K562 (cell line): ENCODE measurements at regions not wholly inside any gene's neighbourhood (a gene's known extent, or its start where the extent isn't known, plus 50 kb on each side); places are given as distances from the start of the nearest gene placed in this dataset.

Source experiments
- ATAC-seq: fragments of 200-7000 bp; cut with Tn5 transposase; 3 replicates; pipeline ENCODE4 v1.9.1; 2020; ENCODE audit warnings: moderate library complexity
- BruUV-seq: library from RNA; stranded (reverse); fragments of 400-500 nt; replicated peaks from 2 replicates; lab custom pipeline; 2021; lab: Mats Ljungman, UMichigan
- CTCF ChIA-PET: fragments of 300-600 bp; formaldehyde crosslinking; extraction: SDS; loops from one replicate; lab custom pipeline; 2021; ENCODE audit warnings: low intra/inter-chr PET ratio; lab: Yijun Ruan, JAX
- POLR2A ChIA-PET: fragments of 300-600, 350-650 bp; sonication (Branson Sonifier 250); formaldehyde crosslinking; extraction: SDS; loops from one replicate; lab custom pipeline; 2021; ENCODE audit warnings: antibody characterized with exemption, inconsistent platforms; lab: Yijun Ruan, JAX
- DNase-seq, 4 experiments: peaks; one replicate each; pipeline versions ENCODE4 v3.0.0 to v3.0.0-alpha.2; 2011 to 2018; ENCODE audit warnings: low spot score in 3 of 4, mixed read lengths in 3 of 4; ENCODE audit errors: extremely low read depth in 1 of 4
- FAIRE-seq: peaks from 2 replicates; lab custom pipeline; 2011; peaks lifted over from hg19 to GRCh38; lab: Jason Lieb, UNC
- H2AFZ ChIP-seq: 2 replicates; pipeline ENCODE4 v1.6.0; 2011; ENCODE audit warnings: low read depth, low read length, control low read depth, inconsistent platforms
- H3K27ac ChIP-seq: fragments of 200-600 bp; 3 replicates; pipeline ENCODE4 v1.8.0; 2011; ENCODE audit warnings: low read depth, mild to moderate bottlenecking, control low read depth, inconsistent platforms, low read length, moderate library complexity, mixed read lengths; ENCODE audit errors: extremely low read depth
- H3K27me3 ChIP-seq, 2 experiments: fragments of 300-600 bp in 1 of 2; 2 replicates in 1 of 2; 3 replicates in 1 of 2; pipeline versions ENCODE4 v1.6.0 to v1.8.0; 2011; ENCODE audit warnings: inconsistent platforms in 2 of 2, low read length in 2 of 2, mild to moderate bottlenecking in 1 of 2, mixed read lengths in 1 of 2, moderate library complexity in 1 of 2; ENCODE audit not compliant: control insufficient read depth in 2 of 2, insufficient read depth in 2 of 2
- H3K36me3 ChIP-seq: fragments of 300-600 bp; 3 replicates; pipeline ENCODE4 v1.8.0; 2011; ENCODE audit warnings: mild to moderate bottlenecking, low read length, inconsistent platforms; ENCODE audit not compliant: control insufficient read depth, insufficient read depth
- H3K4me1 ChIP-seq, 2 experiments: fragments of 200-600 bp in 1 of 2; replicated peaks in 1 of 2; 2 replicates in 1 of 2; 3 replicates in 1 of 2; pipeline versions ENCODE4 v1.5.1 to v1.8.0; 2011; ENCODE audit warnings: inconsistent platforms in 2 of 2, low read length in 2 of 2, mild to moderate bottlenecking in 1 of 2, mixed read lengths in 1 of 2, moderate library complexity in 1 of 2; ENCODE audit not compliant: control insufficient read depth in 2 of 2, insufficient read depth in 2 of 2
- H3K4me2 ChIP-seq: 2 replicates; pipeline ENCODE4 v1.6.1; 2011; ENCODE audit warnings: low read length, control low read depth, inconsistent platforms, mixed read lengths; ENCODE audit not compliant: insufficient read depth
- H3K4me3 ChIP-seq: fragments of 200-600 bp; sonication (generic), shearing (Covaris generic); 2 replicates; pipeline ENCODE4 v1.5.1; 2016; ENCODE audit warnings: control low read depth, inconsistent platforms
- H3K79me2 ChIP-seq: fragments of 200-600 bp; 3 replicates; pipeline ENCODE4 v1.8.0; 2011; ENCODE audit warnings: low read length, inconsistent platforms; ENCODE audit not compliant: control insufficient read depth, insufficient read depth
- H3K9ac ChIP-seq, 2 experiments: 2 replicates each; pipeline versions ENCODE4 v1.6.0 to v1.6.1; 2011; ENCODE audit warnings: low read depth in 2 of 2, low read length in 2 of 2, control low read depth in 1 of 2, inconsistent platforms in 1 of 2, mild to moderate bottlenecking in 1 of 2, mixed read lengths in 1 of 2; ENCODE audit not compliant: insufficient read depth in 1 of 2
- H3K9me1 ChIP-seq: one replicate; pipeline ENCODE4 v1.6.0; 2011; ENCODE audit warnings: inconsistent platforms, mild to moderate bottlenecking, low read length, moderate library complexity; ENCODE audit not compliant: control insufficient read depth, insufficient read depth
- H3K9me3 ChIP-seq: replicated peaks from 2 replicates; pipeline ENCODE4 v1.5.1; 2011; ENCODE audit warnings: low read depth, low read length, inconsistent platforms; ENCODE audit not compliant: control insufficient read depth, insufficient read depth
- H4K20me1 ChIP-seq: replicated peaks from 2 replicates; pipeline ENCODE4 v1.6.1; 2011; ENCODE audit warnings: low read length, inconsistent platforms, mixed read lengths; ENCODE audit not compliant: control insufficient read depth, insufficient read depth
- BRF1 ChIP-seq: IDR thresholded peaks from 3 replicates; pipeline ENCODE4 v1.6.1; 2011; ENCODE audit warnings: borderline replicate concordance, mild to moderate bottlenecking; ENCODE audit not compliant: insufficient read length; ENCODE audit errors: extremely low read depth
- C11orf30 ChIP-seq: fragments of 450-650 bp; IDR thresholded peaks from 2 replicates; pipeline ENCODE4 v1.6.1; 2016; ENCODE audit warnings: low read depth, mild to moderate bottlenecking
- ESRRB ChIP-seq: fragments of 250-450 bp; sonication (Bioruptor Pico); IDR thresholded peaks from 2 replicates; pipeline ENCODE4 v1.5.0; 2020; ENCODE audit warnings: mild to moderate bottlenecking, moderate library complexity, borderline replicate concordance
- HDAC3 ChIP-seq: fragments of 450-650 bp; IDR thresholded peaks from 2 replicates; pipeline ENCODE4 v1.6.1; 2018; ENCODE audit warnings: borderline replicate concordance, mild to moderate bottlenecking, moderate library complexity; ENCODE audit not compliant: partially characterized antibody
- LCOR ChIP-seq: sonication (generic); formaldehyde crosslinking; IDR thresholded peaks from 2 replicates; pipeline ENCODE4 v1.8.0; 2022; ENCODE audit warnings: mild to moderate bottlenecking, missing genetic modification reagents
- NFRKB ChIP-seq: fragments of 450-650 bp; IDR thresholded peaks from 2 replicates; pipeline ENCODE4 v1.6.1; 2016; ENCODE audit warnings: low read depth
- POLR2B ChIP-seq: fragments of 450-650 bp; IDR thresholded peaks from 2 replicates; pipeline ENCODE4 v1.6.1; 2018; ENCODE audit warnings: low read depth; ENCODE audit not compliant: partially characterized antibody
- PRPF4 ChIP-seq: fragments of 200-400 bp; formaldehyde crosslinking; IDR thresholded peaks from one replicate; pipeline ENCODE4 v1.6.1; 2017; ENCODE audit warnings: low read length, low read depth, mild to moderate bottlenecking; ENCODE audit not compliant: insufficient read depth, poor library complexity, severe bottlenecking
- RB1 ChIP-seq: fragments of 450-650 bp; IDR thresholded peaks from 2 replicates; pipeline ENCODE4 v1.6.1; 2017; ENCODE audit warnings: low read depth, mild to moderate bottlenecking
- RNF2 ChIP-seq: sonication (generic); IDR thresholded peaks from 2 replicates; pipeline ENCODE4 v1.6.1; 2016
- TARDBP ChIP-seq: fragments of 450-650 bp; IDR thresholded peaks from 2 replicates; pipeline ENCODE4 v1.6.1; 2016
- ZNF165 ChIP-seq: fragments of 250-450 bp; sonication (Bioruptor Pico); IDR thresholded peaks from 2 replicates; pipeline ENCODE4 v1.4.0; 2020; ENCODE audit warnings: borderline replicate concordance
- ZNF217 ChIP-seq: sonication (generic); formaldehyde crosslinking; IDR thresholded peaks from 2 replicates; pipeline ENCODE4 v1.8.0; 2022; ENCODE audit warnings: mild to moderate bottlenecking, missing genetic modification reagents
- ZNF282 ChIP-seq: sonication (generic); formaldehyde crosslinking; IDR thresholded peaks from 2 replicates; pipeline ENCODE4 v1.8.1; 2023; ENCODE audit warnings: missing genetic modification reagents
- ZSCAN32 ChIP-seq: fragments of 450-650 bp; formaldehyde crosslinking; IDR thresholded peaks from 2 replicates; pipeline ENCODE4 v1.4.0; 2020; ENCODE audit warnings: mild to moderate bottlenecking, moderate library complexity
- WGBS: fragments of 100-300 bp; shearing (Covaris generic); methylation state at CpG from one replicate; pipeline ENCODE4 v1.1.6; 2016; ENCODE audit warnings: low coverage, mixed read lengths; ENCODE audit not compliant: insufficient coverage; ENCODE audit errors: missing lambda C conversion rate; 5-methylcytosine and 5-hydroxymethylcytosine counted together
- in situ Hi-C: fragments of 300-500 bp; cut with MboI; formaldehyde crosslinking; loops from 4 replicates; pipeline ENCODE4 v1.15.0; 2018; ENCODE audit warnings: inconsistent platforms, mixed read lengths
- intact Hi-C: fragments of 100-400 bp; cut with micrococcal nuclease; formaldehyde crosslinking; loops from 2 replicates; pipeline ENCODE4 v1.14.2; 2022
- TF ChIP-seq, protein P1 (sequence below): fragments of 450-650 bp; formaldehyde crosslinking; IDR thresholded peaks from 2 replicates; pipeline ENCODE4 v1.4.0; 2020; ENCODE audit warnings: mild to moderate bottlenecking

DNA sequence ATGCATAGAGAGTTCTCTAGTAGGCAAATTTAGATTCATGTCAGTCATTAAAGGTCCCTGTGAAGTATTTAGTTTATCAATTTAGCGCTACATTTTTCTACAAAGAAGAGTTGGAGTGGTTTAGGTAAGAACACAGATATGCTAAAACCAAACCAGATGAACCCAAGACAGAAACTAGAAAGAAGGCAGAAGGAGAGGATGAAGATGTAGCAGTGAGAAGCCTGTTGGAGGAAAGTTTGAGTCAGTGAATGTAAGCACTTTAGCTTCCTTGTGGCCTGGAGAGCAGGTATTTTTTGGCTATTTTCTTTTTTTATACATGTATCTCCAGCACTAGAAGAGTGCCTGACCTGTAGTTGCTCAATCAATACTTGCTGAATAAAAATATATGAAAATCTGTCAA lies 223.7 kb downstream of the KCNRG start (continued):
- TF ChIP-seq ZNF165 (no peak), RNF2 (no peak), ZNF282 (CRISPR knock-in tag) (no peak), POLR2B (no peak), PRPF4 (no peak), NFRKB (no peak), RB1 (no peak), TARDBP (no peak), LCOR (CRISPR knock-in tag) (no peak), ZNF217 (CRISPR knock-in tag) (no peak), ZSCAN32 (CRISPR knock-in tag) (no peak)

GRCh38 chr13:50241479-50241878 lies 226.2 kb downstream of the KCNRG start:
- Histone ChIP-seq H3K27me3 (no peaks in the 10 kb centered on the region), H3K9ac (no peak overlapping the region), H3K9me3 (no peaks in the 10 kb centered on the region), H4K20me1 (no peaks in the 10 kb centered on the region), H3K9me1 (no peaks in the 10 kb centered on the region), H3K36me3 (no peaks in the 10 kb centered on the region), H3K27ac (no peak overlapping the region), H3K4me2 (no peak overlapping the region)
- ChIA-PET CTCF (no interaction called here), POLR2A (interaction anchor here (0.6 kb wide), 1 partner anchor 611 kb away, joined by 3 read pairs; no protein-coding TSS in a partner anchor)
- WGBS, result 84% methylated on average over 4 of the region's 4 CpGs
- in situ Hi-C loops, result no loop called here
- no TSS peak for BruUV-seq
- no peak for ATAC-seq
- DNase-seq, result no peak
- no peak for TF ChIP-seq HDAC3
- TF ChIP-seq, protein P1, sequence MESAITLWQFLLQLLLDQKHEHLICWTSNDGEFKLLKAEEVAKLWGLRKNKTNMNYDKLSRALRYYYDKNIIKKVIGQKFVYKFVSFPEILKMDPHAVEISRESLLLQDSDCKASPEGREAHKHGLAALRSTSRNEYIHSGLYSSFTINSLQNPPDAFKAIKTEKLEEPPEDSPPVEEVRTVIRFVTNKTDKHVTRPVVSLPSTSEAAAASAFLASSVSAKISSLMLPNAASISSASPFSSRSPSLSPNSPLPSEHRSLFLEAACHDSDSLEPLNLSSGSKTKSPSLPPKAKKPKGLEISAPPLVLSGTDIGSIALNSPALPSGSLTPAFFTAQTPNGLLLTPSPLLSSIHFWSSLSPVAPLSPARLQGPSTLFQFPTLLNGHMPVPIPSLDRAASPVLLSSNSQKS (CRISPR knock-in tag), result no peak
- TF ChIP-seq C11orf30, result peak; percentile 4; the same call in 1 of the 2 replicates
- TF ChIP-seq ESRRB (CRISPR knock-in tag), result no peak
- TF ChIP-seq BRF1, result no peak
- TF ChIP-seq, all 486 proteins: peak for 1
- no peaks in the 10 kb centered on the region; the same call in 2 of the 3 replicates for H3K79me2 ChIP-seq
- H3K4me3 ChIP-seq, result no peak overlapping the region
- H3K4me1 ChIP-seq, result peaks cover 4 to 16% of the 10 kb centered on the region in 2 experiments; a peak in 4 of 5 replicates
- intact Hi-C loops, result no loop called here
- no peak for FAIRE-seq
- no peak overlapping the region for H2AFZ ChIP-seq
